C1 segment of cervical spinal cord (tissue), 14 donors: ENCODE measurements at regions not wholly inside any gene's neighbourhood (a gene's known extent, or its start where the extent isn't known, plus 50 kb on each side); places are given as distances from the start of the nearest gene placed in this dataset.

Experiments used
- DNase-seq, 14 donors: peaks; one replicate each; lab custom pipeline; 2025; lab: John Stamatoyannopoulos, UW

GRCh38 chr3:186411994-186412393 lies 50.0 kb upstream of the DGKG start:
- DNase-seq = no peak
